ENCODE measurements at regions not wholly inside any gene's neighbourhood (a gene's known extent, or its start where the extent isn't known, plus 50 kb on each side); places are given as distances from the start of the nearest gene placed in this dataset.

DNA sequence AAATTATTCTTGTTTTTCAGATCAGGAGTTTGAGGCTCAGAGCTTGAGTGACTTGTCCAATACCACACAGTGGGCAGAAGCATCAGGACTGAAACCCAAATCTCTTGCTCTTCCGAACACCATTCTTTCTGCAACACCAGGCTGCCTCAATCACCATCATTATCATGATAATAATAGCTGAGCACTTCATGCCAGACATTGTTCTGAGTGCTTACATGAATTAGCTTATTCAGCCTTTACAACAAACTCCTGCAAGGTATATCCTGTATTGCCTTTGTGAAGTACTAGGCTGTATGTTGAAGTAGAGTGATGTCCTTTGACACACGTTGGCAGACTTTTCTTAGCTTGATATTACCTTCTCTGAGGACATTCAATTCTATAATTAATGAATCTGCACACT lies 257.4 kb upstream of the ATP2B1 start:
- H3K4me1 ChIP-seq = no peaks in the 10 kb centered on the region
- DNase-seq = no peak
- H3K36me3 ChIP-seq = no peaks in the 10 kb centered on the region
- intact Hi-C loops (cut with DNase I) = no loop called here
- 92 to 95% methylated on average over 2 of the region's 2 CpGs for WGBS, 2 donors
- H3K9me3 ChIP-seq = no peaks in the 10 kb centered on the region
- no peak overlapping the region for H3K4me3 ChIP-seq
- TF ChIP-seq, protein P1, sequence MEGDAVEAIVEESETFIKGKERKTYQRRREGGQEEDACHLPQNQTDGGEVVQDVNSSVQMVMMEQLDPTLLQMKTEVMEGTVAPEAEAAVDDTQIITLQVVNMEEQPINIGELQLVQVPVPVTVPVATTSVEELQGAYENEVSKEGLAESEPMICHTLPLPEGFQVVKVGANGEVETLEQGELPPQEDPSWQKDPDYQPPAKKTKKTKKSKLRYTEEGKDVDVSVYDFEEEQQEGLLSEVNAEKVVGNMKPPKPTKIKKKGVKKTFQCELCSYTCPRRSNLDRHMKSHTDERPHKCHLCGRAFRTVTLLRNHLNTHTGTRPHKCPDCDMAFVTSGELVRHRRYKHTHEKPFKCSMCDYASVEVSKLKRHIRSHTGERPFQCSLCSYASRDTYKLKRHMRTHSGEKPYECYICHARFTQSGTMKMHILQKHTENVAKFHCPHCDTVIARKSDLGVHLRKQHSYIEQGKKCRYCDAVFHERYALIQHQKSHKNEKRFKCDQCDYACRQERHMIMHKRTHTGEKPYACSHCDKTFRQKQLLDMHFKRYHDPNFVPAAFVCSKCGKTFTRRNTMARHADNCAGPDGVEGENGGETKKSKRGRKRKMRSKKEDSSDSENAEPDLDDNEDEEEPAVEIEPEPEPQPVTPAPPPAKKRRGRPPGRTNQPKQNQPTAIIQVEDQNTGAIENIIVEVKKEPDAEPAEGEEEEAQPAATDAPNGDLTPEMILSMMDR (IDR thresholded peaks at IDR 0.05) = no peak
- no peak for TF ChIP-seq POLR2AphosphoS5 (IDR thresholded peaks at IDR 0.05)
- no peak for TF ChIP-seq POLR2A (IDR thresholded peaks at IDR 0.05)
- no peak for TF ChIP-seq EP300 (IDR thresholded peaks at IDR 0.05)
- no peaks in the 10 kb centered on the region for H3K27me3 ChIP-seq
- H3K27ac ChIP-seq = no peak overlapping the region

GRCh38 chr12:89962648-89963047 lies 254.0 kb upstream of the ATP2B1 start:
- 20 to 66% methylated on average over 4 of the region's 4 CpGs for WGBS, 2 donors
- H3K27ac ChIP-seq = no peak overlapping the region
- H3K4me3 ChIP-seq = no peak overlapping the region
- H3K36me3 ChIP-seq = no peaks in the 10 kb centered on the region
- intact Hi-C loops (cut with DNase I) = no loop called here
- DNase-seq = no peak
- H3K9me3 ChIP-seq = no peaks in the 10 kb centered on the region
- TF ChIP-seq, protein P1 (IDR thresholded peaks at IDR 0.05) = peak in 1 of 4 experiments; percentile 36
- no peak for TF ChIP-seq EP300 (IDR thresholded peaks at IDR 0.05)
- no peaks in the 10 kb centered on the region for H3K27me3 ChIP-seq
- peaks cover 0 to 6% (median 0%) of the 10 kb centered on the region in 4 donors for H3K4me1 ChIP-seq

DNA sequence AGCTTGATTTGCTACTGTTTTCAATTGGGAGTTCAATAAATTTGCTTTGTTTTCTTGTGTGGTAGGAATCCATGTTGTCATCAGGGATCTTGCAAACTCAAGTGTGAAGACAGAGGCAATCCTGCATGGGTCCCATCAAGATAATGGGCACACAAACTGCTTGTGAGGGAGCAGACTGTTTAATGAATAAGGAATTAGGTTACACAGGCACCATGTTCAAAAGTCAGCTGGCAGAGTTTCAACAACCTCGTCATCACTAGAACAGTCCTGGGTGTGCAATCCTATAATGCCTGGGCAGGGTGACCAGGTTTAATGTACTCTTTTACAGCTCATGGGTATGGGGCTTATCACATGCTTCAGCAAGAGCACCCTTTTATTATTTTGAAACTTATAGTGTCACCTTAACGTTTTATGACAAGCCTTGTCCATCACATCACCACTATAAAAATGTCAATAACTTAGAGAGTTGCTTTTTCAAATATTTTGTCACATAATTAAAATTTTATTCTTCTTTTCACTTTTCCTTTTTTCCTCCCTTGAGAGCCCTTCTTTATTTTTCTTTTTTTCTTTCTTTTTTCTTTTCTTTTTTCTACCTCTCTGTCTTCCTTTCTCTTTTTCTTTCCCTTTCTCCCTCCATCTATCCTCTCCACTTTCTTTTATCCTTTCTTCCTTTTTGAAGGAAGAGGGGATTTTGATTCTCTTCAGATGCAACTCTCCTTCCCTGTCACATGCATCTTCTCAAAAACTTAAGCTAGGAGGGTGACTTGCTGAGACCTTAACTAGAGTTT lies 252.2 kb upstream of the ATP2B1 start:
- TF ChIP-seq, protein P1 (IDR thresholded peaks at IDR 0.05) = no peak
- TF ChIP-seq EP300 (IDR thresholded peaks at IDR 0.05) (no peak), POLR2AphosphoS5 (IDR thresholded peaks at IDR 0.05) (no peak), POLR2A (IDR thresholded peaks at IDR 0.05) (no peak)
- H3K27me3 ChIP-seq = no peaks in the 10 kb centered on the region
- intact Hi-C loops (cut with DNase I) = no loop called here
- DNase-seq = no peak
- no peak overlapping the region for H3K27ac ChIP-seq
- no peak overlapping the region for H3K4me3 ChIP-seq
- H3K4me1 ChIP-seq = peaks cover 0 to 6% (median 0%) of the 10 kb centered on the region in 4 donors
- H3K36me3 ChIP-seq = no peaks in the 10 kb centered on the region
- 17 to 63% methylated on average over 2 of the region's 2 CpGs for WGBS, 2 donors
- H3K9me3 ChIP-seq = no peaks in the 10 kb centered on the region

- Histone ChIP-seq H3K4me1 (peaks cover 0 to 6% (median 0%) of the 10 kb centered on the region in 4 donors), H3K27me3 (no peaks in the 10 kb centered on the region), H3K4me3 (no peak overlapping the region), H3K36me3 (no peaks in the 10 kb centered on the region), H3K27ac (no peak overlapping the region), H3K9me3 (no peaks in the 10 kb centered on the region)
- TF ChIP-seq, protein P1 (IDR thresholded peaks at IDR 0.05) = no peak
- no peak for TF ChIP-seq POLR2AphosphoS5 (IDR thresholded peaks at IDR 0.05)
- TF ChIP-seq EP300 (IDR thresholded peaks at IDR 0.05) = no peak
- TF ChIP-seq POLR2A (IDR thresholded peaks at IDR 0.05) = no peak
- WGBS, 2 donors = 43 to 61% methylated on average over 2 of the region's 2 CpGs
- DNase-seq = no peak
- intact Hi-C loops (cut with DNase I) = no loop called here
These were observed 251.4 kb upstream of the ATP2B1 start for GRCh38 chr12:89960011-89960507.

All from sigmoid colon (tissue), 6 donors.